ENCODE measurements at regions not wholly inside any gene's neighbourhood (a gene's known extent, or its start where the extent isn't known, plus 50 kb on each side); places are given as distances from the start of the nearest gene placed in this dataset.

GRCh38 chr2:2758793-2759367 lies 427.8 kb upstream of the MYT1L start:
- no peak for DNase-seq (ENCODE audit: extremely low read depth in 1 of 2, low read depth in 1 of 2)

GRCh38 chr2:2757764-2758163 lies 426.7 kb upstream of the MYT1L start:
- DNase-seq (ENCODE audit: extremely low read depth in 1 of 2, low read depth in 1 of 2) = no peak

DNA sequence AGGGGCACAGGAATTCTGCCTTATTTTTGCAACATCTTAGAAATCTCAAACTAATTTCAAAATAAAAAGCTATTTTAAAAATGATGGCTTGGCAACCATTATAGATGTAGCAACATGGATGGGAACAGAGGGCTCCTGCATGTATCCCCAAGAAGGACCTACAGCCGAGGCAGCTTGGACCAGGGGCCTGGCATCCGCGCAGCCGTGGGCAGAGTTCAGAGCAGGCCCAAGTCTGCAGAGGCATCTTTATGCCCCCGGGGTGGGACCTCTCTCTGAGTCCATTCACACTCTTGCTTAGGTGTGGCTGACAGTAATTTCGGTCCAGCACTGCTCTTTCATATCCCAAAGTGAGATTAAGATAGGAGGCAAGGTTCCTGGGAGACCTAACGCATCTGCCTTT lies 425.8 kb upstream of the MYT1L start:
- no peak for DNase-seq (ENCODE audit: extremely low read depth in 1 of 2, low read depth in 1 of 2)

DNA sequence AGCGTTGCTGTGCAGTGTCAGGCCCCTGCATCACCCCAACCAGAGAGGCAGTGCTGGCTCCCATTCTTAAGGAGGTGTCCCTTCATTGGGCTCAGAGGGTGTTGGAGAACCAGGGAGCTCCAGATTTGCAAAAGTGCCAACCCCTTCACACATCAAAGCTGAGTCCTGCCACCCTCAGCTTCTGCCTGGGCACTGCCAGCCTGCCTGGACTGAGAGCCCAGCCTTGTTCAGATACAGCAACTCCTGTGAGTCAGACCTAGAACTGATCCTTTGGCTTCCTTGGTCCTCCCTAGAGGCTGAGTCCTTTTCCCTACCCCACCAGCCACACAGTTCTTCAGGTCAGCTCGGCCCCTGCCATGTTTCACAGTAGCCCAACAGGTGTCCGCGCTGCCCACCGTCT lies 424.9 kb upstream of the MYT1L start:
- no peak for DNase-seq (ENCODE audit: extremely low read depth in 1 of 2, low read depth in 1 of 2)

DNA sequence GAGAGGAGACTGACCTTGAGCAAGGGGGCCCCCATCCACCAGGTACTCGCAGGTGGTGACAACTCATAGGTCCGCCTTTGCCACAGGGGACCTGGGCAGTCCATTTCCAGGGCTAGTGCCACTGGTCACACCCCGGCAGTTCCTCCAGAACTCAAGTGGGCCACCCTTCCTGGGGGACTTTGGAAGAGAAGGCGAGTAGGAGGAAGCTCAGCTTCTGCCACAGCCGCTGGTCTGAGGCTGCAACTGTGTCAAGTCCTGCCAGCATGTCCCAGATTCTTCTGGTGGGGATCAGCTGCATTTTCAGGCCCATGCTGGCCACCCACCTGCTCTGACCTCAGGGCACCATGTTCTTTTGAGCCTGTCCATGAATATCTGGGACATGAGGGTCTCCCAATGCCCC lies 423.9 kb upstream of the MYT1L start:
- no peak for DNase-seq (ENCODE audit: extremely low read depth in 1 of 2, low read depth in 1 of 2)

DNA sequence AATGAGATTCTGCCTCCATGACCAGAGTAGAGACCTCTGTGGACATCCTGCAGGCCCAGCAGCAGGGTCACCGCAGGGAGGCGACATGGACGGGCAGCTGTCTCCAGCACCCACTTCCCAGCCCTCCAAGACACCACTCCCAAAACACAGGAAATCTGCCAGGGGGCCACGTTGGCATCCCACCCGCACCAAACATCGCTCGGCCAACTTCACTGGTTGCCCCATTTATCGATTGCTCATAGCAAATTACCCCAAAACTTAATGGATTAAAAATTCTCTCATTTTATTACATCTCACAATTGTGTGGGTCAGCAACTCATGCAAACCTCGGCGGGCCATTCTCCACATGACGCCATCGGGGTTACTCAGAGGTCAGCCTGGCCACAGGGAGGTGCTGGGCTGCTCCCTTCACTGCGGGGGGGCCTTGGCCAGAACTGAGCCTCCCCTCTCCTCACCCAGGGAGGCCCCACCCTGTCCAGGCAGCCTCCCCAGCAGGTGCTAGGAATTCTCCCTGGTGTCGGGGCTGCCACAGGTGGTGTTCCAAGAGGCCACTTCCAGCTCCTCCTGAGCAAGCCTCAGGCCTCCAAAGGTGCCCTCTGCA lies 420.7 kb upstream of the MYT1L start:
- DNase-seq (ENCODE audit: extremely low read depth in 1 of 2, low read depth in 1 of 2) = no peak

DNA sequence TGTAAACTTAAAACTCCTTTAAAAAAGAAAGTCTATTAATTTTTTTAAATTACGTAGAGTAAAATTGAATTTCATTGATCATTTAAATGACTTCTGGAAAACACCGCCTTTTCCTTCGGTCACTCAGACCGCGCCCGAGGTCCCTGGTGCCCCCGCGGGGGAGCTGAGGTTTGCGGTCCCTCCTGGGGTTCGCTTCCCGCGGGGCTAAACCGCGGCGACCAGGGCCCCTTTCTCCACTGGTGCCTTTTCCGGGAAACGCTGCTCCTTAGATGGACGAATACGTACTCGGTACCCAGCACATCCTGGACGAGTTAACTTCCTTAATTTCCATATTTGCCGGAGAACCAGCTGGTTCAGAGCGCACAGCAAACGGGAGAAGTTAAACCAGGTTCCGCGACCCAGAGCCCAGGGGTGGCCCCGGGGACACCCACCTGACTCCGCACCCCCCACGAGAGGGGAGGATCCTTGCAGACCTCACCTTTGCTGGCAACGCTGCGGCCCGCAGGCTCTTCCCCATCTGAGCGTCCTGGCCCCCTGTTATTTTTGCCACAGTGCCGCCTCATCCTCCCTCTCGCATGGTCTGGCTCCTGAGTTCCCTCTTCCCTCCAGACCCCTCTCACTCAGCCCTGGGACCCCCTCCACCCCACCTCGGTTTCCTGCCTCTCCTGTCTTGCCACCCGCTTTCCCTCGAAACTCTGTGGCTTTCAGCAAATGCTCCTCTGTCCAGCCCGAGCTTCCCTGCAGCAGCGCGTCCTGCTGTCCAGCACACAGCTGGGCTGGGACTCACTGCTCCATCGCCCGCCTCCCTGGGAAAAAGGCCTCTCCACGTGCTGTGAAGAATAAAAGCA lies 420.0 kb upstream of the MYT1L start:
- no peak for DNase-seq (ENCODE audit: extremely low read depth in 1 of 2, low read depth in 1 of 2)

GRCh38 chr2:2749206-2749598 lies 418.1 kb upstream of the MYT1L start:
- DNase-seq (ENCODE audit: extremely low read depth in 1 of 2, low read depth in 1 of 2) = no peak

DNA sequence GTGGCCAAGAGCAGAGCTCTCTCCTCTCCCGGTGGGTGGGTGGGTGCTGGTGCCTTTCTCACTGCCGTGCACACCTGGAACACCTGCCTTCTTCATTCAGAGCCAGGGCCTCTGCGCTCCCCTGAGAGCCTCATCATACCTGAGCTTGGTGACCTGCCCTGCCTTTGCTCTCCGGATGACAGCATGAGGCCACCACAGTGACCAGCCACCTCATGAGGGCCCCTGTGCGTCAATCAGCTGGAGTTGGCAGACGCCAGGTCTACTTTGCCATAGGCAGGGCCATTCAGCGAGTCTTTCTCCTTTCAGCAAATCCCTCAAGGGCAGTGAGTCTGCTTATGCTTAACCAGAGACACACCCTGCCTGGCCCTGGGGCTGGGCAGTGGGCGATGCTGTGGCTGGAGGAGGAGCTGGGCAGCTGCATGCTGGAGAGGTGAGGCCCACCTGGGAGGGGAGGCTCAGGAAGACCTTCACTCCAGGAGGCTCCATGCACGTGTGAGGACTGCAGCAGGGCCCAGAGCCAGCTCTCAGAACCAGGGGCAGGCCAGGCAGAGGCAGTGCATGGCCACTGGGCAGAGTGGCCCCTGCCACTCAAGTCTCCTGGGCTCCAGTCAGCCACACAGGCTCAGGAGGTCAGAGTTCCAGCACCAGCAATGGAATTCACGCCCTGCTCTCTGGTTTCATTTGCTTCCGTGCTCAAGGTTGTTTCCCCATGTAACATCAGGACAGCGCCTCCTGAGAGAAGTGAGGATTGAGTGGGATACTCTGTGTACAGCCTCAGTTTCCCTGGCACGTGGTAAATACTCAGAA lies 417.5 kb upstream of the MYT1L start:
- DNase-seq (ENCODE audit: extremely low read depth in 1 of 2, low read depth in 1 of 2) = no peak

- DNase-seq (ENCODE audit: extremely low read depth in 1 of 2, low read depth in 1 of 2) = no peak
These were observed 416.8 kb upstream of the MYT1L start for GRCh38 chr2:2747797-2748301.

GRCh38 chr2:2746731-2747130 lies 415.7 kb upstream of the MYT1L start:
- DNase-seq (ENCODE audit: extremely low read depth in 1 of 2, low read depth in 1 of 2) = no peak

- no peak for DNase-seq (ENCODE audit: extremely low read depth in 1 of 2, low read depth in 1 of 2)
These were observed 414.1 kb upstream of the MYT1L start for GRCh38 chr2:2744958-2745715.

DNA sequence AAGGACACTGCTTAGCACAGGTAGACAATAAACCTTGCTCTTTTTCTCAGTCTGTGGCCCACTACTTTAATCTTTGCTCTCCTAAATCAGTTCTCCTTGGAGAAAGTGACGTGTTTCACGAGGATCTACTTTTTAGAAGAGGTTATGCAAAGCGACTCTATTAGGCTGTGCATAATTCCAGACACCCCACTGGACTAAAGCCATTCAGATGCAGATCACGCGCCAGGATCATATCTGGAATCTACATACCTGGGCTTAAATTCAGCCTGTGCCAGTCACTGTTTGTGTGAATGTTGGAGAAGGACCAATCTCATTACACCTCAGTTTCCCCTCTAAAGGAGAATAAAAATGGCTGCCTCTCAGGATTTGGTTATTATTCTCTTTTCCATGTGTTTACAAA lies 413.0 kb upstream of the MYT1L start:
- no peak for DNase-seq (ENCODE audit: extremely low read depth in 1 of 2, low read depth in 1 of 2)

- no peak for DNase-seq (ENCODE audit: extremely low read depth in 1 of 2, low read depth in 1 of 2)
These were observed 412.1 kb upstream of the MYT1L start for GRCh38 chr2:2743164-2743571.

DNA sequence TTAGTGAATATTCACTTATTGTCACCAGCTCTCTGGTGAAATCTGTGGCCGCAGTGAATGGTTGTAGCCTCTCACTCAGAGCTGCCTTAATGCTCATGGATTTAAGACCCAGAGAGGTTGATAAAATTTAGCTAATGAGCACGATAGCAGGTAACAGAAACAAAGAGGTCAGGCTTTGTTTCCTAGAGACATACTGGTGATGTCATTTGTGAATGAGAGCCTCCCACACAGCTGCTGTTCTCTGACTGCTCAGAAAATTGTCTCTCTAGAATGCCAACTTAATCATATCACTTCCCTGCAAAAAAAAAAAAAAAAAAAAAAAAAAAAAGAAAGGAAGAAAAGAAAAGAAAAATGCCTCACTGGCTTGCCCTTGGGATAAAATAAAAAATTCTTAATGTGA lies 411.7 kb upstream of the MYT1L start:
- DNase-seq (ENCODE audit: extremely low read depth in 1 of 2, low read depth in 1 of 2) = no peak

- no peak for DNase-seq (ENCODE audit: extremely low read depth in 1 of 2, low read depth in 1 of 2)
These were observed 409.2 kb upstream of the MYT1L start for GRCh38 chr2:2740238-2740775.

- no peak for DNase-seq (ENCODE audit: extremely low read depth in 1 of 2, low read depth in 1 of 2)
These were observed 408.2 kb upstream of the MYT1L start for GRCh38 chr2:2739231-2739795.

GRCh38 chr2:2738684-2739083 lies 407.6 kb upstream of the MYT1L start:
- DNase-seq (ENCODE audit: extremely low read depth in 1 of 2, low read depth in 1 of 2) = no peak

DNA sequence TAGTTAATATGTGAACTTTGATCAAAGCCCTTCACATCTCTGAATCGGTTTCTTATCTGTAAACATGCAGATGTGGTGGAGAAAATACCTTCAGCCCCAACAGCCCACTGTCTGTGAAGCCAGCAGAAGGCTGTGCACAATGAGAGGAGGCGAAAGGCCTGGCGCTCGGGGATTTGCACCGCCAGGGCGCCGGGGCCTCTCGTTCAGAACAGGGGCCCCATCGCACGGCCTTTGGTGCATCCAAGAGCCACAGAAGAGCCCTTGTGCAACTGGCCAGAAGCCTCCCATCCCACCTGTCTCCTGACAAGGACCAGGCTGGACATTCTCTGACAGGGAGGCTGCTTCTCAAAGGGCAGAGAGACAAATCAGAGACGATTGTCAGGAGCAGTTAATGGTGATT lies 407.2 kb upstream of the MYT1L start:
- DNase-seq (ENCODE audit: extremely low read depth in 1 of 2, low read depth in 1 of 2) = no peak

- no peak for DNase-seq (ENCODE audit: extremely low read depth in 1 of 2, low read depth in 1 of 2)
These were observed 404.0 kb upstream of the MYT1L start for GRCh38 chr2:2735041-2735440.

Measured in activated CD8-positive, alpha-beta memory T cell treated with anti-CD3 and anti-CD28 coated beads for 1 hour (primary cell).